Adrenal gland (tissue), 9 donors: ENCODE measurements at regions not wholly inside any gene's neighbourhood (a gene's known extent, or its start where the extent isn't known, plus 50 kb on each side); places are given as distances from the start of the nearest gene placed in this dataset.

Experiments used
- DNase-seq, 7 donors: peaks; one replicate each; pipeline ENCODE4 v3.0.0-alpha.2; 2019 to 2020
- H3K27ac ChIP-seq, 5 donors: fragments of 200-600 bp; sonication (generic) in 4 of 5; 1 replicate in 3 of 5; 2 replicates in 2 of 5; pipeline versions ENCODE4 v1.5.1 to v1.8.0; 2016 to 2020; ENCODE audit warnings: mild to moderate bottlenecking in 1 of 5
- H3K27me3 ChIP-seq: fragments of 200-600 bp; 2 replicates; pipeline ENCODE4 v1.8.0; 2021
- H3K36me3 ChIP-seq, 2 donors: fragments of 200-600 bp; replicated peaks in 1 of 2; 1 replicate in 1 of 2; 2 replicates in 1 of 2; pipeline versions ENCODE4 v1.5.1 to v1.8.0; 2018 to 2022
- H3K4me1 ChIP-seq, 2 donors: fragments of 200-600 bp; replicated peaks in 1 of 2; 1 replicate in 1 of 2; 2 replicates in 1 of 2; pipeline versions ENCODE4 v1.5.1 to v1.8.0; 2018 to 2021
- H3K4me3 ChIP-seq, 4 donors: fragments of 200-600 bp; sonication (generic) in 3 of 4; one replicate each; pipeline ENCODE4 v1.5.1; 2016 to 2018
- H3K9me3 ChIP-seq, 3 donors: fragments of 200-600 bp; sonication (generic) in 1 of 3; replicated peaks in 1 of 3; 1 replicate in 2 of 3; 2 replicates in 1 of 3; pipeline versions ENCODE4 v1.5.1 to v1.8.0; 2016 to 2021
- POLR2A ChIP-seq, 2 donors: fragments of 450-650 bp; IDR thresholded peaks; one replicate each; pipeline ENCODE4 v1.6.1; 2017; ENCODE audit warnings: antibody characterized with exemption in 2 of 2, mild to moderate bottlenecking in 2 of 2, moderate library complexity in 1 of 2
- WGBS, 4 donors: extraction: QIAGEN DNeasy Blood & Tissue Kit in 2 of 4; methylation state at CpG; one replicate each; pipeline versions ENCODE4 v1.1.5 to v1.1.7; 2013 to 2017; 5-methylcytosine and 5-hydroxymethylcytosine counted together
- intact Hi-C, 2 donors: fragments of 100-400 bp; cut with DNase I; formaldehyde crosslinking; loops; one replicate each; pipeline versions ENCODE4 v1.14.1 to v1.15.0; 2022 to 2023
- TF ChIP-seq, protein P1 (sequence below), 6 experiments: fragments of 450-650 bp in 4 of 6; fragments of 200-600 bp in 2 of 6; sonication (generic) in 1 of 6; IDR thresholded peaks; 1 replicate in 5 of 6; 2 replicates in 1 of 6; pipeline versions ENCODE4 v1.5.1 to v1.8.0; 2016 to 2021; ENCODE audit warnings: antibody characterized with exemption in 6 of 6, mild to moderate bottlenecking in 2 of 6, moderate library complexity in 1 of 6
- donor health status: healthy with polysubstance abuse.
- donor health status: Bipolar disorder and iron deficiency.
- donor health status: DM: yes; HTN: yes; CAD: no.
- donor health status: DM: no; HTN: no; CAD: no.
- donor health status: DM: no; HTN: no; CAD: no.

DNA sequence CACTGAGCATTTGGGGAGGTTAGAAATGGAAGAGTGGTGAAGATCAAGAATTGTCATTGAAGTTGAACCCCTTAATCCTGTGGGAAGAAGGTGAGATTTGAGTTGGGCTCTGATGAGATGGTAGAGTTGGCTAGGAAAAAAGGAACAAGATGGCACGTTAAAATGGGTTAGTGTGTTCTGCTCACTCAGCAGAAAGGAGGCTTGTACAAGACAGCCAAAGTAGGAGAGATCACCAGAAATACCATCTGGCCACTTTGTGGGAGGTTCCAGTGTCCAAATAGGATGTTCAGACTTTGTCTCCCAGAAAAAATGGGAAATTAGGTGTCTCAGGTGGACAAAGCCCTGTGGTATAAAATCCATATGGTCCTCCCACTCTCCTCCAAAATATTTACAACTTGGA, 56.0 kb upstream of the SLC14A2 start:
- WGBS, 4 donors: 82 to 100% (median 91%) methylated on average over 1 of the region's 1 CpG
- no peaks in the 10 kb centered on the region for H3K27me3 ChIP-seq
- no peak overlapping the region for H3K27ac ChIP-seq
- H3K9me3 ChIP-seq: no peaks in the 10 kb centered on the region
- DNase-seq: no peak
- H3K36me3 ChIP-seq: no peaks in the 10 kb centered on the region
- TF ChIP-seq POLR2A (IDR thresholded peaks at IDR 0.05): no peak
- TF ChIP-seq, protein P1, sequence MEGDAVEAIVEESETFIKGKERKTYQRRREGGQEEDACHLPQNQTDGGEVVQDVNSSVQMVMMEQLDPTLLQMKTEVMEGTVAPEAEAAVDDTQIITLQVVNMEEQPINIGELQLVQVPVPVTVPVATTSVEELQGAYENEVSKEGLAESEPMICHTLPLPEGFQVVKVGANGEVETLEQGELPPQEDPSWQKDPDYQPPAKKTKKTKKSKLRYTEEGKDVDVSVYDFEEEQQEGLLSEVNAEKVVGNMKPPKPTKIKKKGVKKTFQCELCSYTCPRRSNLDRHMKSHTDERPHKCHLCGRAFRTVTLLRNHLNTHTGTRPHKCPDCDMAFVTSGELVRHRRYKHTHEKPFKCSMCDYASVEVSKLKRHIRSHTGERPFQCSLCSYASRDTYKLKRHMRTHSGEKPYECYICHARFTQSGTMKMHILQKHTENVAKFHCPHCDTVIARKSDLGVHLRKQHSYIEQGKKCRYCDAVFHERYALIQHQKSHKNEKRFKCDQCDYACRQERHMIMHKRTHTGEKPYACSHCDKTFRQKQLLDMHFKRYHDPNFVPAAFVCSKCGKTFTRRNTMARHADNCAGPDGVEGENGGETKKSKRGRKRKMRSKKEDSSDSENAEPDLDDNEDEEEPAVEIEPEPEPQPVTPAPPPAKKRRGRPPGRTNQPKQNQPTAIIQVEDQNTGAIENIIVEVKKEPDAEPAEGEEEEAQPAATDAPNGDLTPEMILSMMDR (IDR thresholded peaks at IDR 0.05): no peak
- intact Hi-C loops: no loop called here
- H3K4me1 ChIP-seq: no peaks in the 10 kb centered on the region
- H3K4me3 ChIP-seq: no peak overlapping the region

DNA sequence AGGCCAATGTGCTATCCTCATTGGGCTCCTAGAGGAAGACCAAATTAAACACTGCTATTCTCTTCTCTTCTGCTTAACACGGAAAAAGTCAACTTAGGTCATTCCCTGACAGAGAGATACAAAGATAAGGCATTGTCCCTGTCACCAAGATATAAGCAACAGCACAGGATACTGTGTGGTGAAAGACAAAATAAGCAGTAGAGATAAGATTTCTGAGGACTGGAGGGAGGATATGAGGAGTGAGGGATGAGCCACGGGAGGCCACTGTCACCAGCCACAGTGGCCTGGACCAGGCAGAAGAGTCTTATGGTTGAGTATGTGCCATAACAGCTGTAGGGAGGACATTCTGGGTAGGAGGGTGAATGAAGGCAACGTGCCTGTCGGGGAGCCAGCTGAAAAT, 54.4 kb upstream of the SLC14A2 start:
- H3K36me3 ChIP-seq: no peaks in the 10 kb centered on the region
- no peak for DNase-seq
- WGBS, 4 donors: 63 to 73% (median 67%) methylated on average over 4 of the region's 4 CpGs
- H3K4me3 ChIP-seq: no peak overlapping the region
- intact Hi-C loops: no loop called here
- TF ChIP-seq POLR2A (IDR thresholded peaks at IDR 0.05): no peak
- TF ChIP-seq, protein P1 (IDR thresholded peaks at IDR 0.05): no peak
- H3K27ac ChIP-seq: peak overlapping the region in 1 of 5 donors; percentile 52
- no peaks in the 10 kb centered on the region for H3K27me3 ChIP-seq
- peaks cover 0 to 6% of the 10 kb centered on the region in 2 donors for H3K4me1 ChIP-seq
- no peaks in the 10 kb centered on the region for H3K9me3 ChIP-seq

DNA sequence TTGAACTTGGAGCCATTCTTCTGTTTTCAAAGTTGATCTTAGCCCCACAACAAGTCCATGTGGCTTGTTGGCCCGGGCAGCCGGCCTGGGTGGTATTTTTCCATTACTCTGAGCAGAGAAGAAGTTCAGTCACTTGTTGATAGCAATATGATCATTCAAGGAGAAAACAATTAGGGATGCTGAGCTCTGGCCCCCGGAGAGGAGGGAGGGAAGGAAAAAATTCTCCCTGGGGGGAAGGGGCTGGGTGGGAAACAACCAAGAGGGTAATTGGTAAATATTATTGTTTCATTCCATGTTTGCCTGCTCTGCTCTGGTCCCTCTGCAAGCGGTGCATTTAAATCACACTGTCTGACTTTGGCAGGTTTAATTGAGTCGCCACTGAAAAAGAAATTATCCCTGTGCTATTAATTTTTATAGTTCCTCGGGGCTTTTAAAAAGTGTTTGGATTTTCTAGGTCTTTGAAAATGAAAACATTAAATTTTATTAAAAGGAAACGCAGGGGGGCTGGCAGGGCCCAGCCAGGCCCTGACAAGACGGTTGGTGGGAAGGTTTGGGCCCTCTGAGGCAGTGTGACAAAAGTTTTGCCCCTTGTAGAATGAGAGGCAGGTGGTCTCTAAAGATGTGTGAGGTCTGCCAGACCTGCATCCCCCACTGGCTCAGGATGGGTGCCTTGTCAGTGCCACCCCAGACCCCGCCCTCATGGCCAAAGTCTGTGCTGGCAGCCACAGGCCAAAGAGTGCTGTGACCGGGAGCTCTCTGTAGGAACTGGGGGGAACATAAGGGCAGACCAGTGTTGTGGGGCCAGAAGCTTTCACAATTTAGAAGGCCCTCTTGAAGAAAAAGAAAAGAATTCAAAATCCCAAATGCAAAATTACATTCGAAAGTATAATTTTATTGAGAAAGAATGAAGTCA, 52.5 kb upstream of the SLC14A2 start:
- peak overlapping the region in 2 of 5 donors; percentile 62 to 73 for H3K27ac ChIP-seq
- H3K27me3 ChIP-seq: no peaks in the 10 kb centered on the region
- peaks cover 7 to 24% of the 10 kb centered on the region in 2 donors for H3K4me1 ChIP-seq
- no peak overlapping the region for H3K4me3 ChIP-seq
- intact Hi-C loops: no loop called here
- H3K9me3 ChIP-seq: no peaks in the 10 kb centered on the region
- 70 to 79% (median 75%) methylated on average over 11 of the region's 11 CpGs for WGBS, 4 donors
- no peaks in the 10 kb centered on the region for H3K36me3 ChIP-seq
- DNase-seq: peak in 6 of 7 donors; percentile 12 to 73 (median 34)
- TF ChIP-seq, protein P1 (IDR thresholded peaks at IDR 0.05): no peak
- no peak for TF ChIP-seq POLR2A (IDR thresholded peaks at IDR 0.05)

DNA sequence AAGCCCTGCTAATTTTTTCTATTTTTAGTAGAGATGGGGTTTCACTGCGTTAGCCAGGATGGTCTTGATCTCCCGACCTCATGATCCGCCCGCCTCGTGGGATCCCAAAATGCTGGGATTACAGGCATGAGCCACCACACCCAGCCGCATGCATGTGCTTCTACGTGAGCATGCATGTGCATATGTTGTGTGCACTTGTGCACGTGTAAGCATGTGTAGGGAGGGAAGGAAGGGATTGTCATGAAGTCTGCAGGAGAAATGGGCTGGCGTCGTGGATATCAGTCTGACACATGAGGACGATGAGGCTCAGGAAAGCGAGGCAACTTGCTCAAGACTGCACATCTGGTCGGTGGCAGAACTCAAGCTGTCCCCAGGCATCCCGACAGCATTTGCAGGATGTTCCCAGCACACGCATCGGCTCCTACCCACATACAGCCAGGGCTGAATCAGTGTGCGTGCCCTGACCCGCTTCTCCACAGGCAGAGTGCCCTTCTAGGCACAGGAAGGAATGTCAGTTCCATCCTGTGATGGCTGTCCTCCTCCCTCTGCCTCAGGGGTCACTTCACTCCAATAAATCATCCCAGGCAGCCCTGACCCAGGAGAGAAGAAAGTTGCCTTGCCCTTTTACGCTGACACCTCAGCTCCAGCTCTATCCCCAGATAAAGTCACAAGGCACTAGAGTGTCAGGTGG, 49.9 kb upstream of the SLC14A2 start:
- TF ChIP-seq POLR2A (IDR thresholded peaks at IDR 0.05): no peak
- TF ChIP-seq, protein P1 (IDR thresholded peaks at IDR 0.05): no peak
- DNase-seq: peak in 6 of 7 donors; percentile 25 to 77 (median 39)
- Histone ChIP-seq H3K27ac (peak overlapping the region in 3 of 5 donors; percentile 17 to 85 (median 74)), H3K36me3 (no peaks in the 10 kb centered on the region), H3K27me3 (no peaks in the 10 kb centered on the region), H3K4me1 (peaks cover 7 to 40% of the 10 kb centered on the region in 2 donors), H3K4me3 (no peak overlapping the region), H3K9me3 (no peaks in the 10 kb centered on the region)
- WGBS, 4 donors: 57 to 70% (median 64%) methylated on average over 17 to 19 of the region's 19 CpGs
- intact Hi-C loops: no loop called here
